ENCODE measurements at regions not wholly inside any gene's neighbourhood (a gene's known extent, or its start where the extent isn't known, plus 50 kb on each side); places are given as distances from the start of the nearest gene placed in this dataset.

DNA sequence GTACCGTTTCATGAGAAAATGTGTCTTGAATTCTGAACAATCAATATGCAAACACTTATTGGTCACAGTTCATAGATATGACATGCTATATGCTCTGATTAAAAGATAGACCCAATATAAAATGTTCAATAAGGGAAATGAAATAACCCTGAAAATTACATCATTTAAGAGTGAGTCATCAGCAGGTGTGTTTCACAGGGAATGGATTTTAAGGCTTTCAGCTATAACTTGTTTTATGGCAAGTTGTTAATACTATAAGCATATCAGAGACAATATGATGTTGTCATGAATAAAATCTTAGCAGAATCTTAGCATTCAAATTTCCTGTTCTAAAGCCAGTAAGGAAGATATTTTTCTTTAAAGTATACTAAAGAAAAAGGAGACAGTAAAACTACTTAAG is 483.4 kb upstream of the PCDH9 start:
- FAIRE-seq (no peak), DNase-seq (ENCODE audit: extremely low spot score, insufficient read length, low read depth) (no peak)

DNA sequence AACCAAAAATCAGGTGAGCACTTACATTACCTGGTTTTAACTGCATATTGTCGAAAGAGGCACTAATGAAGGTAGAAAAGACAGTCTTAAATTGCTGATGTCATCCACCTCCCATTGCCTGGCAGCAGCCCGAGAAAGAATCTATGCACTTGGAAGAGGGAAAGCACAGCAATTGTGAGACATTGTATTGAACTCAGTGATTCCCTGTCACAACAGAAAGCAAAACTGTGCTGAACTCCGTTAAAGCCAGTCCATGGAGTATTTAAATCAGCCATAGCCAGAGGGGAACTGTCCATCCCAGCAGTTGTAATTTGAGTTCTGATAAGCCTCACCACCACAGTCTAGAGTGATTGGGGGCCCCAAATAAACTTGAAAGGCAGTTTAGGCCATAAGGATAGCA is 466.6 kb upstream of the PCDH9 start:
- FAIRE-seq = no peak

DNA sequence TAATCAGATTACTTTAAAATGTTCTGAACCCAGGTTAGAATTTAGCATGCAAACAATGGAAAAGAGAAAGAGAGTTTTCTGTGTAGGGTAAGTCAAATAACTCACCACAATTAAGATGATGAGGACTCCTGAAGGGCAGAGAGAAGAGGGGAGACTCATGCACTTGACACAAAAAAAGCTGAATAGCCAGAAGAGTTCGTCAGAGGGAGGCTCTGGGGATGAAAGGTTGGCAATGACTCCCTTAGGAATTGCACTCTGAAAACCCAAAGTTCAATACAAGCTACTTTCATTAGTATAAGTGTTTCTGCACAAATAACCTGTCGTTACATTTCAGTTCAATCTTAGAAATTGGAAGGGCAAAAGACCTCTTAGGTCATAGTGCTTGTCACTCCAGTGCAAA is 434.4 kb upstream of the PCDH9 start:
- no peak for FAIRE-seq
- no peak for DNase-seq (ENCODE audit: extremely low spot score, insufficient read length, low read depth)

More for the DNA sequence above, 466.6 kb upstream of the PCDH9 start:
- DNase-seq (ENCODE audit: extremely low spot score, insufficient read length, low read depth) = no peak

DNA sequence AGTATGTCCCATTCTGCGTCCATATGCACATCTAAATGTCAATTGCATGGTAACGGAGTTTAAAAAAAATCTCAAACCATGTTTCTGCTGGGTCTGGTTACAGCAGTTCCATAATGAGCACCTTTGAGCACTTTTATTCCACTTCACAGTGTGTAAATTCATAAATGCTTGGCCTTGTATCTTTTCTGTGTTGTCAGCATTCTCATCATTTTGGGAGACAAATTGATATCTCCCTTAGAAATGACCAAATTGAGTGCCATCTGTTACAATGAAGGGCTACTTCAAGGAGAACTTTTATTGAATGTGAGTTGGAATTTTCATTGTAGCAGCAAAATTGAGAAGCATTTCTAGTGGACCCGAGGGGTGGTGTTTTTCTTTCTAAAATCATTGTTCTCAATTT is 432.9 kb upstream of the PCDH9 start:
- DNase-seq (ENCODE audit: extremely low spot score, insufficient read length, low read depth) (no peak), FAIRE-seq (no peak)

DNA sequence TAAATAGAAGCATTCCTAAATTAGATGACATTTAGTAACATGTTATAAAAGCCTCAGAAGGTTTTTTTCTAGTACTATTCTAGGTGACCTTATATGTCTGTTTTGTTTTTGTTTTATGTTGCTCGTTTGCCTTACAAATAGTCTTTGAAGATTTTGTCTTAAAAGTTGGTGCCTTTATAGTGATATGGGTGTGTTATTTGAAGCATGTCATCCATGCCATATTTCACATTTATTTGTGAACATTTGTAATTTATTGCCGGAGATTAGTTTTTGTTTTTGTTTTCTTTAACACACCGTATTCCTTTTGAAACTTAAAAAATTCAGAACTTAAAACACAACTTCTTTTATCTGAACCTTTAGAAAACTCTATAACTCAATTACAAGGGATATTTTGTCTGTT is 422.8 kb upstream of the PCDH9 start:
- no peak for FAIRE-seq
- DNase-seq (ENCODE audit: extremely low spot score, insufficient read length, low read depth) = no peak

DNA sequence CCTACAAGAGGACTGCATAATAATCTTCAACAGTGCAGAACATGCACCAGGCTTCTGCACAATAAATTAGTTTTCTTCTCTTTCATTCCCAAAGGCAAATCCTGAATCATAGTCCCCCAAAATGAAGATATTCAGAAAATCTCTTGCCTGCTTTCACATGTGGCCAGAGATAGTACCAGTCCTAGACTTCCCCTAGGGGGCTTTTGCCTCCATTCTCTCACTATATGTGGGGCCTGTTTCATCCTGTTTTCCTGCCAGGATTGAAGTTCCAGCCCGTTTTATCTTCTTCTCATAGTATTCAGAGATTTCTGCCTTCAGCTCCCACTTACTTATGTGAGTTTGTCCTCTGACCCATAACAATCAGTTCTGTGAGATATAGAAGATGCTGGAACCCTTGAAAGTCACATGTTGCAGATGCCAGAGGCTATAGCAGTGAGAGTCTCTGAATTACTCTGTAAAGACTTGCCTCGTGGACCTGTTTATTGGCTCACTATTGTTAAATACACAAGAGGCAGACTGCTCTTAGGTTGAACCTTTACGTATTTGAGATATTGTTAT is 421.9 kb upstream of the PCDH9 start:
- DNase-seq (ENCODE audit: extremely low spot score, insufficient read length, low read depth) = no peak
- FAIRE-seq = no peak

DNA sequence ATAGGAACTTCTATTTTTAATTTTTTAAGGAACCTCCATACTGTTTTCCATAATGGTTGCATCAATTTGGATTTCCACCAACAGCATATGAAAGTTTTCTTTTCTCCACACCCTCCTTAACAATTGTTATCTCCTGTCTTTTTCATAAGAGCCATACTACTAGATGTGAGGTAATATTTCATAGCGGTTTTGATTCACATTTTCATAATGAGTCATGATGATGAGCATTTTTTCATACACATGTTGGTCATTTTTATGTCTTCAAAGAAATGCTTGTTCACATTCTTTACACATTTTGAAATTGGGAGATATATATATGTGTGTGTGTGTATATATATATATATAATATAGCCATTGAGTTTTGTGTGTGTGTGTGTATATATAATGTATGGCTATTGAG is 420.3 kb upstream of the PCDH9 start:
- FAIRE-seq (no peak), DNase-seq (ENCODE audit: extremely low spot score, insufficient read length, low read depth) (no peak)

DNA sequence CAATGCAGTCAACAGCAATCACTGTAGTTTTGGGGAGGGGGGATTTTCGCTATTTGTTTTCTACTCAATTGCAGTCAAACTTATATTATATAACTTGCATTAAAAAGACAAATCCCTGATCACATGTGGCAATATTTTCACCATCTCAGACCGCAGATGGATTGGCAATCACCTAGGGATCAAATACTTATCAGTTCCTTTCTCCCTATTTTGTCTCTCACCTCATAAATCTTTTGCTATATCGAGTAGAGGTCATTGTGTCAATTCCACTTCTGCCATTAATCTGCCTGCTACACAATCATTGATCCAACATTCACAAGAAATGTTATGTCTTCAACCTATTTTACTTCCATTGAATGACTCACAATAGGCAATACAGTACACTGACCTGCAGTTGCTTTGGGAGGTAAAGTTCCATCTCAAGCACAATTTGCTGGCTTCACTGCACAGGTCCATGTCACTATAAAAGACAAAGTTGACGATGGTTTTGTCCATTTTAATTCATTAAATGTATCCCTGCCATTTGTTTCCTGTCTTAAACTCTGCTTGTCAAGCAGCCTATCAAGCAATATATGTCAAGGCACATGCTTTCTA is 415.8 kb upstream of the PCDH9 start:
- DNase-seq (ENCODE audit: extremely low spot score, insufficient read length, low read depth) (no peak), FAIRE-seq (no peak)

DNA sequence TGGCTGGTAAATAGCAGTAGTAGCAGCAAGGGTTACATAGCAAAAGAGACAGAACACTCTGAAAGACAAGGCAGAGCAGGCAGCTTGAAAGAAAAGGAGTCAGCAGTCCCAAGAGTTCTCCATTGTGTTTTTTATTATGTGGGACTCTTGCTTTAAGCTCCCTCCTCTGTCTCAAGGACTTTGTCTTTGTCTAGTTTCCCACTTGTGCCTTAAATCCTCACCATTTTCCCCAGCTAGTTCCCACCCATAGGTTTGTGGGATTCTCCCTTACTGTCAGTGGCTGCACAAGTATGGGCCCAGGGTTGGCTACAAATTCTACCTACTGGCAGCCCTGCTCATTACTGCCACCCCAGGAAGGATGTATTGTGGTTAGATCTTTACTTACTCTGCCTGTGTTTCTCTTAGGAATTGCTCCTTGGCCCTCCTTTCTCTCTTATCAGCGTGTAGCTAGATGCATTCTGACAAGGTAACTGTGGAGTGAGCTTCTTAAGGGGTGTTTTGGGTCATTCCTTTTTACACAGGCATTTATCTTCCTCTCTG is 413.4 kb upstream of the PCDH9 start:
- DNase-seq (ENCODE audit: extremely low spot score, insufficient read length, low read depth) = no peak
- FAIRE-seq = no peak

DNA sequence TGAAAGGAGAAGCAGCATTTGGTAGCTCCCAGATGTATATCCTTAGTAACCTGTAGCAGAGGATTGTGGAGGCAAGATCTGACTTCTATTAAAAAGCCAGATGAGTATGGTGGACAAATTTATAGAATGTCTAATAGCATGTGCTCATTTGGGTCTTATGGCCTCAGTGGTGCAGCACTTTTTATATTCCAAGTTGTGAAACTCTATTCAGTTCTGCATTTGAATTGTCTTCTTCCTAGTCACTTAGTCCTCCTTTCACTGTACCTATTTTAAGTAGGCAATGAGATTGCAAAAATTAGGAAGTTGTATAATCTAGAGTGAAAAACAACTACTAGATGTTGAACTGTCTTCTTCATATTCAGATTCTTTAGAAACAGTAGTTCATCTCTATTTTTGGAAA is 412.5 kb upstream of the PCDH9 start:
- FAIRE-seq = no peak
- DNase-seq (ENCODE audit: extremely low spot score, insufficient read length, low read depth) = no peak

DNA sequence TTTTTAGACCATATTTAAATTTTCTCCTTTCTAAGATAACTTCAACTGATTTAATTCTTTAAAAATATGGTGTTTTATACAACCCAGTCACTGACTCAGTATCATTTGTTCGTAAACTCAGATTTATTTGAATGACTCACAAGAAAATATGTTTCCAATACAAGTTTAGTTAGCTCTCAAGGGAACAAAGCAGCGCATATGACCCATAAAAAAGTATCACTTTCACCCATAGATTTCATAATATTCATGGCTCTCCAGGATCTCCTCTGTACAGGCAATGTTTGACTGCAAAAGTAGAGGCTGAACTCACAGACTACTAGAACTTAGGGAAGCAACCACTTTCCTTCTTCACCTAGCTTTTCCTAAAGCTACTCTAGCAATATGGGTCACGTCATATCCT is 405.6 kb upstream of the PCDH9 start:
- DNase-seq (ENCODE audit: extremely low spot score, insufficient read length, low read depth) (no peak), FAIRE-seq (no peak)

DNA sequence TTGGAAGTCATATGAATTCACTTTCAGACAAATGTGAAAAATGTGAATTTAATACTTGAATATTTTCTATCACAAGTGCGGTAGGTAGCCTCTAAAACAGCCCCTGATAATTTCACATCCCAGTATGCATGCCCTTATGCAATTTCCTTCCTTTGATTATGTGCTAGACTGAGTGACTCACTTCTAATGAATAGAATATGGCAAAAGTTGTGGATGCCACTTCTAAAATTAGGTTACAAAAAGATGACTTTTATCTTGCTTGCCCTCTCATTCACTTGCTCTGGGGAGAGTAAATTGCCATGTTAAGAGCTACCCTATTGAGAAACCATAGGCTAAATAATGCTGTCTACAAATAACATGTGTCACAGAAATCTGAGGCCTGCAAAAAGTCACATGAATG is 402.5 kb upstream of the PCDH9 start:
- no peak for FAIRE-seq
- no peak for DNase-seq (ENCODE audit: extremely low spot score, insufficient read length, low read depth)

DNA sequence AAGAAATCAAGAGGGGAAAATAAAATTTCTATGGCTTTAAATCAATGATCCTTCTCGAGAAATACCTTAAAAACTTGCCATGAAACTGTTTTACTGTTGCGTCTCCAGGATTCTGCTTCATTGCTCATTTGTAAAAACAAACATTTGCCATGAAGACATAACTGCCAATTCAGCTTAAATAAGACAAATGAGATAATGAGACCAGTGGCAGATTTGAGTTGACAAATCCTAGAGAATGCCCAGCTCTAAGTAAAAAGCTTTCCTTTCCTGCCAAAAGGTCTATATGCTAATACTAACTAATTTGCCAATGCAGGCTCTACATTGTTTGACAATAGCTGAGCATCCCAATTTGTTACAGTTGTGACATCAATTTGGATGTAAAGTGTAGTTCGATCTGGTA is 400.5 kb upstream of the PCDH9 start:
- no peak for DNase-seq (ENCODE audit: extremely low spot score, insufficient read length, low read depth)
- no peak for FAIRE-seq

DNA sequence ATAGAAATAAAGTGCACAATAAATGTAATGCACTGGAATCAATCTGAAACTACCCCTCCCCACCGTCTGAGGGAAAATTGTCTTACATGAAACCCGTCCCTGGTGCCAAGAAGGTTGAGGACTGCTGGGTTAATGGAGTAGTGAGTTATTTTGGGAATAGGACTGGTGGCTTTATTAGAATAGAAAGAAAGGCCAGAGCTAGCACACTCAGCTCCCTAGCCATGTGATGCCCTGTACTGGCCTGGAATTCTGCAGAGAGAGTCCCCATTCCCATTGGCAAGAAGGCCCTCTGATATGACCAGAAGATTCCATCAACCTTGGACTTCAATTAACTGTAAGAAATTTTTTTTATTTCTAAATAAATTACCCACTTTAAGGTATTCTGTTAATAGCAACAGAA is 393.5 kb upstream of the PCDH9 start:
- FAIRE-seq (no peak), DNase-seq (ENCODE audit: extremely low spot score, insufficient read length, low read depth) (no peak)

DNA sequence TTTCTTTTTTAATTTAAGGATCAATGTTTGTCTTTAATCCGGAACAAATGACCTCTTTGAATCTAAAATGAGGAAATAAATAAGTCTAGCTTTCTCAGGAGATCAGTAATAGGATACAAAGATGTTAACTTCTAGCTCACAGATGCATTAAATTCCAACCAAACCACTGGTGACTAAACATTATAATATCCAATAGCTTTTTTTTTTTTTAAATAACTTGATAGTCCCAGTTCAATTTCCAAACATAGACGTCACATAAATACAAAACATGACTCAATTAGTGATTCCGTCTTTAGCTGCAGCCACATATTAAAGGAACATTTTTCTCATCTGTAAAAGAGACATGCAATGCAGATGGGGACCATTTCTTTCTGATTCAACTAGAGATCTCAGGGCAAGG is 390.5 kb upstream of the PCDH9 start:
- DNase-seq (ENCODE audit: extremely low spot score, insufficient read length, low read depth) (no peak), FAIRE-seq (no peak)

DNA sequence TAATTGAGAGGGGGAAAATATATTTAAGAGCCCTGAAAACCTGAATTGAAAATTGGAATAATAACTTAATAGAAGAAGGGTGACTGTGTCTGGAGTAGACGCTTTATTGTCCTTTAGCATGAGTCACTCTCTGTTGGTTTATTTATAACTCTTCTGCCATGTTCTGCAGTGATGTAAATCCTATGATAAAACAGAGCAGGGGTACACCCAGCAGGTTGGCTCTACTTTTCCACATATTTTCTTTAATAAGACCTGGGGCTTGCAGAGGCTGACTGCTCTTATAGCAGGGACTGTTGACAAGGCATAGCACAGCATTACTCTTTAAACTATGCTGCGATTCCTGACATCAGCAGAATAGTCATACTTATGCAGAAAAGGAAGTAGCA is 389.9 kb upstream of the PCDH9 start:
- DNase-seq (ENCODE audit: extremely low spot score, insufficient read length, low read depth) = no peak
- no peak for FAIRE-seq

DNA sequence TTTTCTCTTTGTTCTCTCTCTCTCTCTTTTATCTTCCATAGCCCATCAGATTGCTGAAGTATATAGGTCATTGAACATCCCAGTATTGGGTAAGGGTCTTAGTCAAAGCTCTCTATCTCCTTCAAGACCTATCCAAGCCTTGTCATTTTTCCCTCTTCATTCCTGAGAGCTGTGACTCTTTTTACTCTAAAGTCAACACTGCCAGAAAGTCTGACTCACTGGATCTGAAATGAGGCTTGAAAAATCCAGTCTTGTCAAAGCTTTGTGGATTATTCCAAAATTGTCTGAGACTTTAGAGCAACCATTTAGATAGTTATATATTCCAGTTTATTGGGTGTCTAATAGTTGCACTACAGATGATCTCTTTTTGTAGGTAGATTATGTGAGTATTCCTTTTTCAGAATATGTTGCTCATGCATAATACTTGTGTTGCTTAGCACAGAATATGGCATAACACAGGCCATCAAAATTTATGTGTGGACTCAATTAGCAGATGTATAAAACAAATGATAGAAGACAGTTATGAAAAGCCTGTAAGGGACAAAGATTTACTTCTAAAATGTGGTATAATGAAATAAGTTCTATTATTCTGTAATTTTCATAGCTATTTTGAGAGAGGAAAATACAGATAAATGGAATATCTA is 389.3 kb upstream of the PCDH9 start:
- no peak for FAIRE-seq

DNA sequence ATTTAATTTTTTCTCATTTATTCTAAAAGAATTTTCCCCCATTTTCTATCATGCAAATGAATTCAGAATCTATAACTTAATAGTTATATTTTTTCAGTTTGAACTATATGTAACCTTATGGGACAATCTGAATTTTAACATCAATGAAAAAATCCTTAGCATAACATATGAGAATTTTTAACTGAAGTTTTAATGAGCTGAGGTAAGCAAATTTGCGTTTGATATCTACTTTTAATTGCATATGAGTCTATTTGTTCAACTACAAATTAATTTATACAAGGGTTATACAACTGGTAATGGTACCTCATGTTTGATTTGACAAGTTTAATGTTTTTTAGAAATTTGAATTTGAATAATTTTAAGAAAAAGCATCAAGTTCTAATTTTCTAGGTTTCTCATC is 384.4 kb upstream of the PCDH9 start:
- no peak for FAIRE-seq
- no peak for DNase-seq (ENCODE audit: extremely low spot score, insufficient read length, low read depth)

More for the DNA sequence above, 389.3 kb upstream of the PCDH9 start:
- DNase-seq (ENCODE audit: extremely low spot score, insufficient read length, low read depth) = no peak

DNA sequence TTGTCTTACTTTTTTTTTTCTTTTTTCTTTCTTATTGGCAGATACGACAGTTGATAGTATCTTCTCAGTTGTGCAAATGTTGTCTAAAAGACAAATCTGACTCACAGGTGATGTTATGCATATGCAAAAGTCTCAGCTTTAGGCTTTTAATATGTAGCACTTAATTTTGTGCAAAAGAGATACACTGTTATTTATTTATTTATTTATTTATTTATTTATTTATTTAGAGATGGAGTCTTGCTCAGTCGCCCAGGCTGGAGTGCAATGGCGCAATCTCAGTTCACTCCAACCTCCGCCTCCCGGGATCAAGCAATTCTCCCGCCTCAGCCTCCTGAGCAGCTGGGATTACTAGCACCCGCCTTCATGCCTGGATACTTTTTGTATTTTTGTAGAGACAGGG is 383.9 kb upstream of the PCDH9 start:
- DNase-seq (ENCODE audit: extremely low spot score, insufficient read length, low read depth) = no peak
- FAIRE-seq = no peak

DNA sequence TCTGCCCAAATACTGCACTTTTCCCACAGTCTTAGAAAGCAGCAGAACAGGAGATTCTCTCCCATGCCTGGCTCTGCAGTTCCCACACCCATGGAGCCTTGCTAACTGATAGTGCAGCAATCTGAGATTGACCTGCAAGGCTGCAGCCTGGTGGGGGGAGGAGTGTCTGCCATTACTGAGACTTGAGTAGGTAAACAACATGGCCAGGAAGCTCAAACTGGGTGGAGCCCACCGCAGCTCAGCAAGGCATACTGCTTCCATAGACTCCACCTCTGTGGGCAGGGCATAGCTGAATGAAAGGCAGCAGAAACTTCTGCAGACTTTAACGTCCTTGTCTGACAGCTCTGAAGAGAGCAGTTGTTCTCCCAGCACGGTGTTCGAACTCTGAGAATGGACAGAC is 358.5 kb upstream of the PCDH9 start:
- FAIRE-seq (no peak), DNase-seq (ENCODE audit: extremely low spot score, insufficient read length, low read depth) (no peak)

DNA sequence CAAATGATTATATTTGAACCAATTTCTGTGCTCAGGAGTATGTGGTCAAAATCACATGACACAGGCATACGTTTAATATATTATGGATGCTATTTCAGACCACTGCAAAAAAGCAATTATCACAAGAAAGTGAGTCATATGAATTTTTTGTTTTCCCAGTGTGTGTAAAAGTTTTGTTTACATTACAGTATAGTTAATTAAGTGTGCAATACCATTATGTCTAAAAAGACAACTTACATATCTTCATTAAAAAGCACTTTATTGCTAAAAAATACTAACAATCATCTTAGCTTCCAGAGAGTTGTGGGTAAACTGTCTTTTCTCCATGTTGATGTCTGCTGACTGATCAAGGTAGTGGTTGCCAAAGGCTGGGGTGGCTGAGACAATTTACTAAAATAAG is 347.2 kb upstream of the PCDH9 start:
- no peak for FAIRE-seq
- DNase-seq (ENCODE audit: extremely low spot score, insufficient read length, low read depth) = no peak
